Activated CD4-positive, alpha-beta T cell treated with anti-CD3 and anti-CD28 coated beads, Interleukin-2, amount 50 U/mL, for 1 hour (primary cell): ENCODE measurements at regions not wholly inside any gene's neighbourhood (a gene's known extent, or its start where the extent isn't known, plus 50 kb on each side); places are given as distances from the start of the nearest gene placed in this dataset.

Experiments used
- DNase-seq: peaks from one replicate; pipeline ENCODE4 v3.0.0-alpha.2; 2020

- DNase-seq: no peak
Observed at GRCh38 chr1:232409584-232409983, 220.3 kb downstream of the SIPA1L2 start.

GRCh38 chr1:232407120-232407519 is 222.8 kb downstream of the SIPA1L2 start:
- no peak for DNase-seq

GRCh38 chr1:232405781-232406180 is 224.2 kb downstream of the SIPA1L2 start:
- DNase-seq: no peak

- no peak for DNase-seq
Observed at GRCh38 chr1:232404981-232405731, 224.8 kb downstream of the SIPA1L2 start.

- no peak for DNase-seq
Observed at GRCh38 chr1:232404227-232404626, 225.7 kb downstream of the SIPA1L2 start.

GRCh38 chr1:232403017-232403714 is 226.8 kb downstream of the SIPA1L2 start:
- DNase-seq: no peak

- DNase-seq: no peak
Observed at GRCh38 chr1:232398823-232399222, 231.1 kb downstream of the SIPA1L2 start.

GRCh38 chr1:232393444-232394146 is 236.3 kb downstream of the SIPA1L2 start:
- no peak for DNase-seq

- no peak for DNase-seq
Observed at GRCh38 chr1:232393010-232393409, 236.9 kb downstream of the SIPA1L2 start.

- no peak for DNase-seq
Observed at GRCh38 chr1:232390590-232390989, 239.3 kb downstream of the SIPA1L2 start.

GRCh38 chr1:232389744-232390143 is 240.2 kb downstream of the SIPA1L2 start:
- DNase-seq: no peak

GRCh38 chr1:232388363-232388762 is 241.6 kb downstream of the SIPA1L2 start:
- DNase-seq: no peak

GRCh38 chr1:232386721-232387510 is 243.0 kb downstream of the SIPA1L2 start:
- no peak for DNase-seq

- no peak for DNase-seq
Observed at GRCh38 chr1:232386294-232386693, 243.6 kb downstream of the SIPA1L2 start.

- no peak for DNase-seq
Observed at GRCh38 chr1:232385221-232385620, 244.7 kb downstream of the SIPA1L2 start.

GRCh38 chr1:232384171-232384883 is 245.6 kb downstream of the SIPA1L2 start:
- no peak for DNase-seq

GRCh38 chr1:232383455-232384123 is 246.3 kb downstream of the SIPA1L2 start:
- no peak for DNase-seq

GRCh38 chr1:232382671-232383070 is 247.3 kb downstream of the SIPA1L2 start:
- DNase-seq: no peak

- no peak for DNase-seq
Observed at GRCh38 chr1:232381394-232382100, 248.4 kb downstream of the SIPA1L2 start.

- DNase-seq: no peak
Observed at GRCh38 chr1:232380596-232380995, 249.3 kb downstream of the SIPA1L2 start.

GRCh38 chr1:232380131-232380530 is 249.8 kb downstream of the SIPA1L2 start:
- DNase-seq: no peak
